Peyer's patch (tissue), 4 donors: ENCODE measurements at regions not wholly inside any gene's neighbourhood (a gene's known extent, or its start where the extent isn't known, plus 50 kb on each side); places are given as distances from the start of the nearest gene placed in this dataset.

Experiments used
- CTCF ChIP-seq, 6 experiments: fragments of 450-650 bp in 4 of 6; fragments of 200-600 bp in 2 of 6; sonication (generic) in 1 of 6; IDR thresholded peaks; one replicate each; pipeline ENCODE4 v1.5.1; 2017 to 2019; ENCODE audit warnings: antibody characterized with exemption in 6 of 6, mild to moderate bottlenecking in 3 of 6, moderate library complexity in 1 of 6
- POLR2A ChIP-seq, 2 donors: fragments of 450-650 bp; IDR thresholded peaks; one replicate each; pipeline ENCODE4 v1.5.1; 2017; ENCODE audit warnings: antibody characterized with exemption in 2 of 2, mild to moderate bottlenecking in 2 of 2, moderate library complexity in 2 of 2

DNA sequence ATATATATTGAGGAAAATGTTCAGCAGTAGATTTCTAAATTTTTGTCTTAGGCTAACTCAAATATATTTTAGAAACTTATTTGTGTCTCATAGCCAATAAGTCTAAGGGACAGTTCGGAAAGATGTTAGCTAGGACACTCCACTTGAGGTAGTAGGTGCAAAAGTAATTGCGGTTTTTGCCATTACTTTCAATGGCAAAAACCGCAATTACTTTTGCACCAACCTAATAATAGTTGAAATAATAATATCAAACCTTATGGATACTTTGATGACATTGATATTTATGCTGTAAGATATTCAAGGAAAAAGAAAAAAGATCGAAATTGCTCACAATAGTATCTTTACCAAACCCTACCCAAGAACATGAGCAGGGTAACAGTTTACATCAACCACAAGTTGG lies 555.5 kb upstream of the ST8SIA4 start:
- TF ChIP-seq CTCF (IDR thresholded peaks at IDR 0.05) = no peak
- TF ChIP-seq POLR2A (IDR thresholded peaks at IDR 0.05) = no peak
